Body of pancreas (tissue), 4 donors: ENCODE measurements at regions not wholly inside any gene's neighbourhood (a gene's known extent, or its start where the extent isn't known, plus 50 kb on each side); places are given as distances from the start of the nearest gene placed in this dataset.
"Not testable (repeated sequence)": the region's sequence is repeated elsewhere in the genome, so short reads cannot be mapped to it uniquely, and the experiment has no call there.

Source experiments
- ATAC-seq: fragments of 150-250 bp; one replicate; pipeline ENCODE4 v1.9.1; 2016
- DNase-seq, 4 donors: peaks; one replicate each; pipeline ENCODE4 v3.0.0-alpha.2; 2019
- H3K27ac ChIP-seq, 4 donors: fragments of 200-600 bp; sonication (generic); 1 replicate in 3 of 4; 2 replicates in 1 of 4; pipeline versions ENCODE4 v1.5.1 to v1.6.1; 2016 to 2019; ENCODE audit warnings: mild to moderate bottlenecking in 1 of 4, mixed read lengths in 1 of 4, moderate library complexity in 1 of 4
- H3K27me3 ChIP-seq, 2 donors: fragments of 200-600 bp; sonication (generic); one replicate each; pipeline ENCODE4 v1.6.0; 2016; ENCODE audit warnings: mild to moderate bottlenecking in 1 of 2
- H3K36me3 ChIP-seq, 2 donors: fragments of 200-600 bp; sonication (generic); replicated peaks in 1 of 2; 2 replicates each; pipeline ENCODE4 v1.5.1; 2016; ENCODE audit warnings: low read depth in 2 of 2; ENCODE audit not compliant: insufficient read depth in 1 of 2
- H3K4me1 ChIP-seq: fragments of 200-600 bp; sonication (generic); one replicate; pipeline ENCODE4 v1.6.0; 2016
- H3K4me3 ChIP-seq, 2 donors: fragments of 200-600 bp; sonication (generic); 1 replicate in 1 of 2; 2 replicates in 1 of 2; pipeline ENCODE4 v1.5.1; 2016 to 2019
- H3K9me3 ChIP-seq, 3 donors: fragments of 200-600 bp; sonication (generic); 1 replicate in 2 of 3; 2 replicates in 1 of 3; pipeline ENCODE4 v1.5.1; 2016
- POLR2A ChIP-seq, 3 donors: fragments of 450-650 bp; IDR thresholded peaks; one replicate each; pipeline ENCODE4 v1.6.1; 2016; ENCODE audit warnings: antibody characterized with exemption in 3 of 3, mild to moderate bottlenecking in 2 of 3
- WGBS, 2 donors: methylation state at CpG; one replicate each; pipeline ENCODE4 v1.1.5; 2017; 5-methylcytosine and 5-hydroxymethylcytosine counted together
- intact Hi-C: fragments of 100-400 bp; cut with DNase I; formaldehyde crosslinking; loops from one replicate; pipeline ENCODE4 v1.15.1; 2023
- TF ChIP-seq, protein P1 (sequence below), 7 experiments: fragments of 450-650 bp in 4 of 7; fragments of 200-600 bp in 3 of 7; sonication (generic) in 3 of 7; IDR thresholded peaks; one replicate each; pipeline ENCODE4 v1.5.1; 2016 to 2019; ENCODE audit warnings: antibody characterized with exemption in 7 of 7

DNA sequence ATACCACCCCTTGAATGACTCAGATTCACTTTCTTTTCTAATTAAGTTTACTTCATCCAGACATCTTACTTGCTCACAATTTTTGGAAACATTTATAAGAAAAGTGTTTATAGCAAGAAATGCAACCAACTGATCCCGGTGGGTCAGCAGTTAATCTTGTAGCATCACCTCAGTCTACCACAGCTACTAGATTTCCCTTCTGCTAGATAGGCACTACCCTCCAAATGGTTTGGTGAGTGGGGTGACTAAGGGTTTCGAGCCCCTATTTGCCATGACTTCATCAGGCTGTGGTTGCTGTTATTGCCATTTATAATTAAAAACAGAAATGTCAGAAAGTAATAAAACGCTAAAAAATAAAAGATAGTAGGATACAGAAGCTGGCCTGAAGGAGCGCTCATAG, 930.1 kb upstream of the GJE1 start:
- DNase-seq (no peak), ATAC-seq (no peak)
- TF ChIP-seq, protein P1, sequence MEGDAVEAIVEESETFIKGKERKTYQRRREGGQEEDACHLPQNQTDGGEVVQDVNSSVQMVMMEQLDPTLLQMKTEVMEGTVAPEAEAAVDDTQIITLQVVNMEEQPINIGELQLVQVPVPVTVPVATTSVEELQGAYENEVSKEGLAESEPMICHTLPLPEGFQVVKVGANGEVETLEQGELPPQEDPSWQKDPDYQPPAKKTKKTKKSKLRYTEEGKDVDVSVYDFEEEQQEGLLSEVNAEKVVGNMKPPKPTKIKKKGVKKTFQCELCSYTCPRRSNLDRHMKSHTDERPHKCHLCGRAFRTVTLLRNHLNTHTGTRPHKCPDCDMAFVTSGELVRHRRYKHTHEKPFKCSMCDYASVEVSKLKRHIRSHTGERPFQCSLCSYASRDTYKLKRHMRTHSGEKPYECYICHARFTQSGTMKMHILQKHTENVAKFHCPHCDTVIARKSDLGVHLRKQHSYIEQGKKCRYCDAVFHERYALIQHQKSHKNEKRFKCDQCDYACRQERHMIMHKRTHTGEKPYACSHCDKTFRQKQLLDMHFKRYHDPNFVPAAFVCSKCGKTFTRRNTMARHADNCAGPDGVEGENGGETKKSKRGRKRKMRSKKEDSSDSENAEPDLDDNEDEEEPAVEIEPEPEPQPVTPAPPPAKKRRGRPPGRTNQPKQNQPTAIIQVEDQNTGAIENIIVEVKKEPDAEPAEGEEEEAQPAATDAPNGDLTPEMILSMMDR (IDR thresholded peaks at IDR 0.05): no peak
- no peak for TF ChIP-seq POLR2A (IDR thresholded peaks at IDR 0.05)
- no peaks in the 10 kb centered on the region for H3K36me3 ChIP-seq
- H3K9me3 ChIP-seq: no peaks in the 10 kb centered on the region
- intact Hi-C loops: no loop called here
- no peaks in the 10 kb centered on the region for H3K4me1 ChIP-seq
- WGBS, 2 donors: 76% methylated on average over 4 of the region's 4 CpGs
- no peak overlapping the region for H3K27ac ChIP-seq
- H3K4me3 ChIP-seq: no peak overlapping the region
- no peaks in the 10 kb centered on the region for H3K27me3 ChIP-seq

DNA sequence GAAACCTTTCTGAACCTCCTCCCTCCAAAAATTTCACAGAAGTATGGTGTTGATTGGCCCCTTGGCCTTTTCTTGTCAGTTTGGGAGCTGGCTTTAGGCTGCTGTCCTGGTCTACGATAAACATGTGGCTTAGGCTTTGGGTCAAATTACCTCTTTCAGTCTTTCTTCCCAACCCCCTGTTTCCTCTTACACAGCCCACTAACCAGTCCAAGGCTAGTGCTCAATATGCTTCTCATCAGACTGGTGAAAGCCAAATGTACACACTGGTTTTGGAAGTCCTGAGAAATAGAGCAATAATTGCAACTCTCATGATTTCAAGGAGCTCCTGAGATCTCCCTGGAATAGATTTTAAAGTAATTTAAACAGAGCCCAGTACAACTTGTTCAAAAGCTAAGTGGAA, 933.7 kb upstream of the GJE1 start:
- intact Hi-C loops: no loop called here
- H3K27me3 ChIP-seq: no peaks in the 10 kb centered on the region
- no peaks in the 10 kb centered on the region for H3K36me3 ChIP-seq
- no peak for DNase-seq
- TF ChIP-seq, protein P1 (IDR thresholded peaks at IDR 0.05): no peak
- TF ChIP-seq POLR2A (IDR thresholded peaks at IDR 0.05): no peak
- no peak overlapping the region for H3K4me3 ChIP-seq
- no peaks in the 10 kb centered on the region for H3K9me3 ChIP-seq
- no peak overlapping the region for H3K27ac ChIP-seq
- no peak for ATAC-seq
- 36 to 60% methylated on average over 1 of the region's 1 CpG for WGBS, 2 donors
- H3K4me1 ChIP-seq: no peaks in the 10 kb centered on the region

DNA sequence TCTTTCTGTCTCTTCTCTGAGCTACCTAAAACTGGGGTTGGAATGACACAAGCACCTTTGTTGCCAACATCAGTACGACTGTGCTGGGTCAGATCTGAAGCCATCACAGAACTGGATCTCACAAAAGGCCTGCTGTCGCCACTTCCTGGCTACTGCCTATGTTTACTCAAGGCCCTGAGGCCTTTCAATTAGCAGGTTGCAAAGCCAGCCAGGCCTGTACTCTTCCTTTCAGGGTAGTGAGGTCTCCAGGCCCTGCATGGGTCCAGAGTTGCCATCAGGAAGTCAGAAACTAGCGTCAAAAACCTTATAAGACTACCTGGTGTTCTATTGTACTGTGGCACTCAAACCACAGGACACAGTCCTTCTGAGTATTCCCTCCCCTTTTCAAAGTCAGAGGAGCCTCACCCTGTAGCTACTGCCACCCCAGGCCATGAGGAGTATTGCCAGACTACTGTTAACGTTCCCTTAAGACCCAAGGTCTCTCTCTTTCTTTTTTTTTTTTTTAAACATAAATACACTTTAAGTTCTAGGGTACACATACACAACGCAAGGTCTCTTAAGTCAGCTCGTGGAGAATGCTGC, 937.4 kb upstream of the GJE1 start:
- TF ChIP-seq POLR2A (IDR thresholded peaks at IDR 0.05): no peak
- TF ChIP-seq, protein P1 (IDR thresholded peaks at IDR 0.05): no peak
- Histone ChIP-seq H3K9me3 (peaks cover 0 to 3% (median 0%) of the 10 kb centered on the region in 3 donors), H3K27me3 (no peaks in the 10 kb centered on the region), H3K36me3 (no peaks in the 10 kb centered on the region), H3K27ac (no peak overlapping the region), H3K4me3 (no peak overlapping the region), H3K4me1 (no peaks in the 10 kb centered on the region)
- WGBS, 2 donors: 59 to 68% methylated on average over 6 of the region's 6 CpGs
- intact Hi-C loops: no loop called here
- DNase-seq: no peak
- ATAC-seq: no peak

DNA sequence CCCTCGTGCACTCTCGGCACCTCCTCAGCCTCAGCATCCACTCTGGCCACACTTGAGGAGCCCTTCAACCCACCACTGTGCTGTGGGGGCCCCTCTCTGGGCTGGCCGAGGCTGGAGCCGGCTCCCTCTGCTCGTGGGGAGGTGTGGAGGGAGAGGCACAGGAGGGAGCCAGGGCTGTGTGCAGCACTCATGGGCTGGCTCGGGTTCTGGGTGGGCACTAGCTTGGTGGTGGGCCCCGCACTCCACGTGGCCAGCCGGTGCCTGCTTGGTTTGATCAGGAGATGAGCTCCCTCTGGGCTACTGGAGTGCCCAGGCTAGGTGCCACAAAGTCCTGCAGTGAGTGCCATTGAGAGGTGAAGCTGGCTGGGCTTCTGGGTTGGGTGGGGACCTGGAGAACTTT, 949.4 kb upstream of the GJE1 start:
- Histone ChIP-seq H3K9me3 (no peaks in the 10 kb centered on the region), H3K4me1 (no peaks in the 10 kb centered on the region), H3K4me3 (no peak overlapping the region), H3K36me3 (no peaks in the 10 kb centered on the region), H3K27ac (no peak overlapping the region), H3K27me3 (no peaks in the 10 kb centered on the region)
- intact Hi-C loops: no loop called here
- WGBS, 2 donors: 76 to 93% methylated on average over 2 to 9 of the region's 9 CpGs
- DNase-seq: no peak
- no peak for TF ChIP-seq POLR2A (IDR thresholded peaks at IDR 0.05)
- TF ChIP-seq, protein P1 (IDR thresholded peaks at IDR 0.05): no peak
- no peak for ATAC-seq

DNA sequence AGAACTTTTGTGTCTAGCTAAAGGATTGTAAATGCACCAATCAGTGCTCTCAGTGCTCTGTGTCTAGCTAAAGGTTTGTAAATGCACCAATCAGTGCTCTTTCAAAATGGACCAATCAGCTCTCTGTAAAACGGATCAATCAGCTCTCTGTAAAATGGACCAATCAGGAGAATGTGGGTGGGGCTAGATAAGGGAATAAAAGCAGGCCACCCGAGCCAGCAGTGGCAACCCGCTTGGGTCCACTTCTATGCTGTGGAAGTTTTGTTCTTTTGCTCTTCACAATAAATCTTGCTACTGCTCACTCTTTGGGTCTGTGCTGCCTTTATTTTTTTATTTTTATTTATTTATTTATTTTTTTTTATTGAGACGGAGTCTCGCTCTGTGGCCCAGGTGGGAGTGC, 957.3 kb upstream of the GJE1 start:
- H3K9me3 ChIP-seq, ATAC-seq, intact Hi-C loops, H3K4me1 ChIP-seq, H3K36me3 ChIP-seq, H3K27ac ChIP-seq, H3K4me3 ChIP-seq, H3K27me3 ChIP-seq, DNase-seq: not testable (repeated sequence)
- WGBS, 2 donors: 63 to 87% methylated on average over 4 to 5 of the region's 5 CpGs
